Fibroblast of skin of right biceps (primary cell): ENCODE measurements at regions not wholly inside any gene's neighbourhood (a gene's known extent, or its start where the extent isn't known, plus 50 kb on each side); places are given as distances from the start of the nearest gene placed in this dataset.

Source experiments
- DNase-seq: peaks from one replicate; pipeline ENCODE4 v3.0.0-alpha.2; 2013

DNA sequence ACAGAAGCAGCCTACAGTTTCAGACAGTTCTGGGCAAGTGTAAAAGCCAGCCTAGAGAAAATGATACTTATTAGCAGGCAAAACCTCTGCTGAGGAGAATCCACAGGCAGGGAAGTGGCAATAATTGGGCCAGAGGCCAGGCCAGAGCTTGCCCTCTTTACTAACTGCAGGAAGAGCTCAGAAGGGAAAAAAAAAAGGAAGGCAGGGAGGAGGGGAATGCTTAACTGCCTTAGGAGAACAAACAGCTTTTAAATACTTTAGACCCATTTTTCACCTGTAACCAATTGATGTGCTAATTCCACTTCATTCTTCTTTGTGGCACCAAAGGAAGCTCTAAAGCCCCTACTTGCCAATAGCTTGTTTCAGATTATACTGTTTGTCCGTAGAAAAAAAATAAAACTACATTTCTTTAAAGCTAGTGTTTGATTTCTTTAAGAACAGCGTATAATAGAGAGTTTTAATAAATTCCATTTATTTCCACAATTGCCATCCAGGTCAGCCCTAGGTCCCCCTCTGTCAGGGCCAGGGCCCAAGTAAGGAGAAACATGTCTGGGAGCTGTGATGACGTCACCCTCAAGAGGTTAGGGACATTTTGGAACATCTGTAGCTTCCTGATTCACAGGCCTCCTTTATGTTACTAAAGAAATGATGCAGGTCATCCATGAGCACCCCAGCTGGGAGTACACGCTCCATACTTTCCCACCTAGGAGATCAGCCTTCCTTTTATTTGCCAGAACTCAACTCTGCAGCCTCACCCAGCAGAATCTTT is 384.3 kb downstream of the CDC5L start:
- DNase-seq = no peak

DNA sequence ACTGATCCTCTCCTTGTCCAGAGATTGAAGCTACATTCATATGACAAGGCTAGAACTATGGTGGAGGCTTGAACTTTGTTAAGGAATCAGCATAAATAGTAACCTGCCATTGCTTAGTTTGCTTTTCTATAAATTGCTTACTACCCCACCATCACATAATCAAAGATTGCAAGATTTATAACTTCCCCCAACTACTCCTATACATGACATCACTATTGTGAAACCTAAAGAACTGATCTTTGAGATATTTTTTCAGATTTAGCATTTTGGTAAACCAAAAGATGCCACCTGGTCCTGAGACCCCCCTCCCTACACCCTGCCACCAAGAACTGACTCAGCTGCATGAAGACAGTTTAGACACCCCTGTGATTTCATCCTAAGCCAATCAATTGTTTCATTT is 385.3 kb downstream of the CDC5L start:
- DNase-seq = no peak

DNA sequence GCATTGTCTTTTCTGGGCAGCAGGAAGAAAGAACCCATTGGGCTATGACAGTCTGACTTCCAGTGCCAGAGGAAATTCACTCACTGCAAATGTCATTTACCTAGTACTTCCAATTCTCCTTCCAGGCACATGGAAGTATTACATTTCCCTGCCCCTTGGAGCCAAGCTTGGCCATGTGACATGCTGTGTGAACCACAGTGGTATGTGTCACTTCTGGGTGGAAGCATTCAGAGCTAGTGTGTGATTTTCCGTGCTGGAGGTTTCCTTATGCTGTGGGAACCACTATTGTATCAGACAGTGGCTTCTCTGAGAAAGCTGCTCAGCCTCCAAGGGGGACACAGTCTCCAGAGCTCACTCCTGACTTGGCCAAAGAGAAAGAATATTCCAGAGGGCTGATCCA is 387.6 kb downstream of the CDC5L start:
- no peak for DNase-seq

DNA sequence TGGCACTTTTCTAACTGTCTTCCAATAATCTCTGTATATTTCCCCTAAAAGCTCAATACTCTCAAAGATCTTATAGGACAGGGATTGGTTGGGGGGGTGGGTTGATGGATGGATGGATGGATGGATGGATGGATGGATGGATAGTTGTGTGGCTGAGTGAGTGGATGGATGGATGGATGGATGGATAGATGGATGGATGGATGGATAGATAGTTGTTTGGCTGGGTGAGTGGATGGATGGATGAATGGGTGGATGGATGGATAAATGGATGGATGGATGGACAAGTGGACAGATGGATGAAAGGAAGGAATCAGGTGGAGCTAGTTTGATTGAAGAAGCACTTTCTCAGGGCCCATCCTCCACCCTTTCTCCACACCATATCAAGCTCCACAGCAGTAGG is 388.8 kb downstream of the CDC5L start:
- no peak for DNase-seq

DNA sequence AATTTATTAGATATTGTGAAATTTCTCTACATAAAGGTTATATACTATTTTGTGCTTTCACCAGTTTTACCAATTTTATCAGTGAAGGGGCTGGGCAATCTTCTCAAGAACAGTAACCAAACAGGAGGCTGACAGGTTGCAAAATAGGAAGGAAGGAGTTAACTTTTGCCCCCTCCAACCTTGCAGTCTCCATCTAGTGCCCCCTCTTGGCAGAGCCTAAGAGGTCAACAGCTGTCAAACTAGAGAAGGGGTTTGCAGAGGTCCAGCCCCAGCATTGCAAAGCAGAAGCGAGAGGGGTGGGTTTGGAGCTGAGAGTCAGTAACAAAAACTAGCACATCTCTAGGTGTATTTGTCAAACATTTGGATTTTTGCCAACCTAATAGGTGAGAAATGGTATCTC is 391.0 kb downstream of the CDC5L start:
- no peak for DNase-seq
